WTC11 (cell line): ENCODE measurements at regions not wholly inside any gene's neighbourhood (a gene's known extent, or its start where the extent isn't known, plus 50 kb on each side); places are given as distances from the start of the nearest gene placed in this dataset.

Experiments used
- CREB1 ChIP-seq: sonication (generic); formaldehyde crosslinking; IDR thresholded peaks from 2 replicates; pipeline ENCODE4 v1.8.0; 2023; ENCODE audit warnings: mild to moderate bottlenecking, missing genetic modification reagents
- CTCF ChIP-seq: fragments of 200-600 bp; IDR thresholded peaks from 2 replicates; pipeline ENCODE4 v1.8.0; 2022; ENCODE audit warnings: antibody characterized with exemption
- ESRRA ChIP-seq: sonication (generic); formaldehyde crosslinking; IDR thresholded peaks from 2 replicates; pipeline ENCODE4 v1.8.1; 2022; ENCODE audit warnings: mild to moderate bottlenecking, missing genetic modification reagents, borderline replicate concordance
- FOXP1 ChIP-seq: sonication (generic); formaldehyde crosslinking; IDR thresholded peaks from 2 replicates; pipeline ENCODE4 v1.8.0; 2022; ENCODE audit warnings: missing genetic modification reagents, mild to moderate bottlenecking, moderate library complexity, borderline replicate concordance
- GABPB1 ChIP-seq: sonication (generic); formaldehyde crosslinking; IDR thresholded peaks from 2 replicates; pipeline ENCODE4 v1.8.1; 2023; ENCODE audit warnings: mild to moderate bottlenecking, missing genetic modification reagents
- HMGXB4 ChIP-seq: sonication (generic); formaldehyde crosslinking; IDR thresholded peaks from 2 replicates; pipeline ENCODE4 v1.8.1; 2023; ENCODE audit warnings: mild to moderate bottlenecking, moderate library complexity, missing genetic modification reagents
- KAT7 ChIP-seq: sonication (generic); formaldehyde crosslinking; IDR thresholded peaks from 2 replicates; pipeline ENCODE4 v1.8.1; 2023; ENCODE audit warnings: missing genetic modification reagents, mild to moderate bottlenecking, borderline replicate concordance
- MYBL2 ChIP-seq: sonication (generic); formaldehyde crosslinking; IDR thresholded peaks from 2 replicates; pipeline ENCODE4 v1.8.1; 2023; ENCODE audit warnings: mild to moderate bottlenecking, moderate library complexity, missing genetic modification reagents
- NFE2L1 ChIP-seq: sonication (generic); formaldehyde crosslinking; IDR thresholded peaks from 2 replicates; pipeline ENCODE4 v1.8.1; 2023; ENCODE audit warnings: missing genetic modification reagents
- ZNF121 ChIP-seq: sonication (generic); formaldehyde crosslinking; IDR thresholded peaks from 2 replicates; pipeline ENCODE4 v1.8.0; 2023; ENCODE audit warnings: missing genetic modification reagents
- ZNF232 ChIP-seq: sonication (generic); formaldehyde crosslinking; IDR thresholded peaks from 2 replicates; pipeline ENCODE4 v1.8.0; 2022; ENCODE audit warnings: mild to moderate bottlenecking, missing genetic modification reagents
- TF ChIP-seq, protein P1 (sequence below): sonication (generic); formaldehyde crosslinking; IDR thresholded peaks from 2 replicates; pipeline ENCODE4 v1.8.0; 2023; ENCODE audit warnings: mild to moderate bottlenecking, missing genetic modification reagents

GRCh38 chrX:116863029-116863428, 400.3 kb upstream of the CT83 start:
- no peak for TF ChIP-seq ESRRA (CRISPR knock-in tag)
- TF ChIP-seq CTCF: no peak
- no peak for TF ChIP-seq MYBL2 (CRISPR knock-in tag)
- no peak for TF ChIP-seq KAT7 (CRISPR knock-in tag)
- TF ChIP-seq, protein P1, sequence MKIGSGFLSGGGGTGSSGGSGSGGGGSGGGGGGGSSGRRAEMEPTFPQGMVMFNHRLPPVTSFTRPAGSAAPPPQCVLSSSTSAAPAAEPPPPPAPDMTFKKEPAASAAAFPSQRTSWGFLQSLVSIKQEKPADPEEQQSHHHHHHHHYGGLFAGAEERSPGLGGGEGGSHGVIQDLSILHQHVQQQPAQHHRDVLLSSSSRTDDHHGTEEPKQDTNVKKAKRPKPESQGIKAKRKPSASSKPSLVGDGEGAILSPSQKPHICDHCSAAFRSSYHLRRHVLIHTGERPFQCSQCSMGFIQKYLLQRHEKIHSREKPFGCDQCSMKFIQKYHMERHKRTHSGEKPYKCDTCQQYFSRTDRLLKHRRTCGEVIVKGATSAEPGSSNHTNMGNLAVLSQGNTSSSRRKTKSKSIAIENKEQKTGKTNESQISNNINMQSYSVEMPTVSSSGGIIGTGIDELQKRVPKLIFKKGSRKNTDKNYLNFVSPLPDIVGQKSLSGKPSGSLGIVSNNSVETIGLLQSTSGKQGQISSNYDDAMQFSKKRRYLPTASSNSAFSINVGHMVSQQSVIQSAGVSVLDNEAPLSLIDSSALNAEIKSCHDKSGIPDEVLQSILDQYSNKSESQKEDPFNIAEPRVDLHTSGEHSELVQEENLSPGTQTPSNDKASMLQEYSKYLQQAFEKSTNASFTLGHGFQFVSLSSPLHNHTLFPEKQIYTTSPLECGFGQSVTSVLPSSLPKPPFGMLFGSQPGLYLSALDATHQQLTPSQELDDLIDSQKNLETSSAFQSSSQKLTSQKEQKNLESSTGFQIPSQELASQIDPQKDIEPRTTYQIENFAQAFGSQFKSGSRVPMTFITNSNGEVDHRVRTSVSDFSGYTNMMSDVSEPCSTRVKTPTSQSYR (CRISPR knock-in tag): no peak
- no peak for TF ChIP-seq GABPB1 (CRISPR knock-in tag)
- TF ChIP-seq HMGXB4 (CRISPR knock-in tag): no peak
- TF ChIP-seq CREB1 (CRISPR knock-in tag): no peak
- no peak for TF ChIP-seq ZNF121
- no peak for TF ChIP-seq NFE2L1 (CRISPR knock-in tag)
- TF ChIP-seq ZNF232 (CRISPR knock-in tag): no peak
- no peak for TF ChIP-seq FOXP1 (CRISPR knock-in tag)
